Neuronal stem cell (in vitro differentiated cells): ENCODE measurements at regions not wholly inside any gene's neighbourhood (a gene's known extent, or its start where the extent isn't known, plus 50 kb on each side); places are given as distances from the start of the nearest gene placed in this dataset.
A peak's percentile ranks its signal among the peaks of the same experiment; 100 is the strongest.

Experiments used
- DNase-seq: peaks from one replicate; pipeline ENCODE4 v3.0.0-alpha.2; 2013; ENCODE audit warnings: low spot score
- H2AFZ ChIP-seq: one replicate; pipeline ENCODE4 v1.6.1; 2013; ENCODE audit warnings: mild to moderate bottlenecking, low read length, inconsistent platforms
- H2AK5ac ChIP-seq: 2 replicates; pipeline ENCODE4 v1.6.1; 2013; ENCODE audit warnings: low read depth, mild to moderate bottlenecking, inconsistent platforms, low read length, moderate library complexity, mixed read lengths
- H2BK120ac ChIP-seq: 2 replicates; pipeline ENCODE4 v1.6.1; 2013; ENCODE audit warnings: low read depth, mild to moderate bottlenecking, inconsistent platforms, low read length, moderate library complexity, mixed read lengths
- H2BK12ac ChIP-seq: one replicate; pipeline ENCODE4 v1.6.1; 2013; ENCODE audit warnings: low read length, inconsistent platforms
- H2BK15ac ChIP-seq: 2 replicates; pipeline ENCODE4 v1.6.1; 2013; ENCODE audit warnings: mild to moderate bottlenecking, low read length, inconsistent platforms, mixed read lengths
- H2BK5ac ChIP-seq: one replicate; pipeline ENCODE4 v1.6.1; 2013; ENCODE audit warnings: inconsistent platforms, mild to moderate bottlenecking, low read length, moderate library complexity
- H3K14ac ChIP-seq: one replicate; pipeline ENCODE4 v1.6.1; 2013; ENCODE audit warnings: low read length, inconsistent platforms
- H3K18ac ChIP-seq: 2 replicates; pipeline ENCODE4 v1.6.1; 2013; ENCODE audit warnings: low read length, inconsistent platforms
- H3K23ac ChIP-seq: 2 replicates; pipeline ENCODE4 v1.6.1; 2013; ENCODE audit warnings: low read depth, mild to moderate bottlenecking, mixed read lengths, low read length, inconsistent platforms; ENCODE audit not compliant: poor library complexity
- H3K27ac ChIP-seq: replicated peaks from 3 replicates; pipeline ENCODE4 v1.5.1; 2013; ENCODE audit warnings: low read length, inconsistent platforms
- H3K27me3 ChIP-seq, 3 experiments: 2 replicates each; pipeline ENCODE4 v1.6.1; 2013; ENCODE audit warnings: low read length in 3 of 3, mild to moderate bottlenecking in 2 of 3, inconsistent platforms in 1 of 3, low read depth in 1 of 3, mixed read lengths in 1 of 3, moderate library complexity in 1 of 3; ENCODE audit not compliant: control insufficient read depth in 3 of 3, insufficient read depth in 3 of 3
- H3K36me3 ChIP-seq, 2 donors: replicated peaks in 1 of 2; 2 replicates each; pipeline ENCODE4 v1.6.1; 2013; ENCODE audit warnings: low read length in 2 of 2; ENCODE audit not compliant: control insufficient read depth in 2 of 2, insufficient read depth in 2 of 2
- H3K4ac ChIP-seq: 2 replicates; pipeline ENCODE4 v1.6.1; 2013; ENCODE audit warnings: inconsistent platforms, mild to moderate bottlenecking, low read length, moderate library complexity
- H3K4me1 ChIP-seq, 2 donors: 1 replicate in 1 of 2; 2 replicates in 1 of 2; pipeline ENCODE4 v1.6.1; 2013; ENCODE audit warnings: low read length in 2 of 2, low read depth in 1 of 2; ENCODE audit not compliant: control insufficient read depth in 2 of 2, insufficient read depth in 1 of 2
- H3K4me2 ChIP-seq: one replicate; pipeline ENCODE4 v1.6.1; 2013; ENCODE audit warnings: mild to moderate bottlenecking, low read length, inconsistent platforms; ENCODE audit not compliant: insufficient read depth, poor library complexity, severe bottlenecking
- H3K4me3 ChIP-seq, 2 donors: 2 replicates each; pipeline ENCODE4 v1.5.1; 2013; ENCODE audit warnings: low read length in 2 of 2, mild to moderate bottlenecking in 2 of 2, inconsistent platforms in 1 of 2, moderate library complexity in 1 of 2
- H3K79me1 ChIP-seq: one replicate; pipeline ENCODE4 v1.6.1; 2013; ENCODE audit warnings: low read depth, mild to moderate bottlenecking, inconsistent platforms, low read length, moderate library complexity
- H3K9ac ChIP-seq: one replicate; pipeline ENCODE4 v1.6.1; 2013; ENCODE audit warnings: mild to moderate bottlenecking, low read depth, low read length, inconsistent platforms; ENCODE audit not compliant: poor library complexity
- H3K9me3 ChIP-seq, 2 donors: replicated peaks in 1 of 2; 2 replicates each; pipeline versions ENCODE3 to v1.6.1; 2013; ENCODE audit warnings: low read length in 2 of 2, mild to moderate bottlenecking in 2 of 2, inconsistent platforms in 1 of 2, low read depth in 1 of 2, mixed read lengths in 1 of 2, moderate library complexity in 1 of 2; ENCODE audit not compliant: control insufficient read depth in 2 of 2, insufficient read depth in 1 of 2
- H4K8ac ChIP-seq: one replicate; pipeline ENCODE4 v1.6.1; 2013; ENCODE audit warnings: low read depth, mild to moderate bottlenecking, inconsistent platforms, low read length, moderate library complexity
- H4K91ac ChIP-seq: one replicate; pipeline ENCODE4 v1.6.1; 2013; ENCODE audit warnings: low read length, low read depth, mild to moderate bottlenecking, inconsistent platforms; ENCODE audit not compliant: poor library complexity
- WGBS, 2 donors: extraction: QIAGEN DNeasy Blood & Tissue Kit; methylation state at CpG; one replicate each; pipeline ENCODE4 v1.1.7; 2013; ENCODE audit warnings: missing lambda C conversion rate in 2 of 2, mixed read lengths in 1 of 2; ENCODE audit not compliant: insufficient read length in 2 of 2, insufficient replicate concordance in 1 of 2; ENCODE audit errors: extremely low coverage in 2 of 2; 5-methylcytosine and 5-hydroxymethylcytosine counted together

DNA sequence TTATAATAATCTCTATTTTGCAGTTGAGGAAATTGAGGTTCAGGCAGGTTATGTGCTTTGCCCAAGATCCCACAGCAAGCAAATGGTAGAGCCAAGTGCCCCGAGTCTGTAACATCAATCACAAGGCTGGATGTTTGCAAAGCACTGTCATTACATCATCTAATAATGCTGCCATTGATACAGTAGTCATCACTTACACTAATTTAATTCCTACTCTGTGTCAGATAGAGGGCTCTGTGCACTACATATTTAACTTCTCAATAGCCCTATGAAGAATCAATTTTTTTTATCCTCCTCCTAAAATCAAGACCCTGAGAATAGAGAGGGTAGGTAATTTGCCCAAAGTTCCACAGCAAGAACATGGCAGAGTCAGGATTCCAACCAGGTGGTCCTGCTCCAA lies 178.1 kb upstream of the VASH1 start:
- no peak overlapping the region for H3K9ac ChIP-seq
- H3K4ac ChIP-seq, result no peak overlapping the region
- no peak overlapping the region for H3K14ac ChIP-seq
- no peaks in the 10 kb centered on the region for H3K79me1 ChIP-seq
- no peak overlapping the region for H4K8ac ChIP-seq
- H2BK5ac ChIP-seq, result no peak overlapping the region
- H2BK12ac ChIP-seq, result no peak overlapping the region
- no peak for DNase-seq
- no CpG with 5 or more reads among the region's 1 CpG for WGBS, 2 donors
- H3K4me1 ChIP-seq, result peaks cover 0 to 2% of the 10 kb centered on the region in 2 donors
- H3K18ac ChIP-seq, result no peak overlapping the region
- no peak overlapping the region for H3K4me2 ChIP-seq
- no peak overlapping the region for H3K27ac ChIP-seq
- H3K36me3 ChIP-seq, result no peaks in the 10 kb centered on the region
- H3K23ac ChIP-seq, result no peak overlapping the region
- no peak overlapping the region for H2BK120ac ChIP-seq
- H2AFZ ChIP-seq, result no peak overlapping the region
- H3K9me3 ChIP-seq, result no peaks in the 10 kb centered on the region
- H2AK5ac ChIP-seq, result no peak overlapping the region
- no peak overlapping the region for H4K91ac ChIP-seq
- peaks cover 0 to 4% (median 0%) of the 10 kb centered on the region in 3 experiments for H3K27me3 ChIP-seq
- no peak overlapping the region for H3K4me3 ChIP-seq
- no peak overlapping the region for H2BK15ac ChIP-seq

DNA sequence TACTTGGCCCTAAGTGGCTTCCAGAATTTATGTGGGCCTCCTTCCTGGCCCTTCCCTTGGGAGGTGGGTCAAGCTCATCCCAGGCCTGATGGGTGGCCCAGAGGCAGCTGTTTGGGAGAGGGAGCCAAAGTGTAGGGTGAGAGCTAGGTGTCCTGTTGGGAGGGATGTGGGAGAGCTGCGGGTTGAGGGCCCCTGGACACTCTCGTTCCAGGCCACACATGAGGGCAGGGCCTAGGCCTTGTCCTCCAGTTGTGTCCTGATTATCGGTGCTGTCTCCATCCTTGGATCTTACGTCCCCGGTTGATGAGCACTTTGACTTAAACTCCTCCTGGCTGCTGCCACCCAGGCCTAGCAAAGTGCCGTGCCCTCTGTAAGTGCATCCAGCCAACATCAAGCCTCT lies 177.5 kb upstream of the VASH1 start:
- Histone ChIP-seq H3K27me3 (peaks cover 0 to 4% (median 0%) of the 10 kb centered on the region in 3 experiments), H2BK120ac (no peak overlapping the region), H2BK5ac (no peak overlapping the region), H3K79me1 (no peaks in the 10 kb centered on the region), H3K9ac (no peak overlapping the region), H2AK5ac (no peak overlapping the region), H3K4ac (no peak overlapping the region), H3K9me3 (no peaks in the 10 kb centered on the region), H3K14ac (no peak overlapping the region), H2BK12ac (no peak overlapping the region), H4K91ac (no peak overlapping the region), H2BK15ac (no peak overlapping the region), H3K36me3 (no peaks in the 10 kb centered on the region), H3K4me3 (no peak overlapping the region), H3K23ac (no peak overlapping the region), H3K4me2 (no peak overlapping the region), H3K4me1 (peaks cover 0 to 2% of the 10 kb centered on the region in 2 donors), H4K8ac (no peak overlapping the region), H3K27ac (no peak overlapping the region), H2AFZ (no peak overlapping the region), H3K18ac (peak overlapping the region; percentile 41)
- WGBS, 2 donors, result no CpG with 5 or more reads among the region's 6 CpGs
- no peak for DNase-seq

DNA sequence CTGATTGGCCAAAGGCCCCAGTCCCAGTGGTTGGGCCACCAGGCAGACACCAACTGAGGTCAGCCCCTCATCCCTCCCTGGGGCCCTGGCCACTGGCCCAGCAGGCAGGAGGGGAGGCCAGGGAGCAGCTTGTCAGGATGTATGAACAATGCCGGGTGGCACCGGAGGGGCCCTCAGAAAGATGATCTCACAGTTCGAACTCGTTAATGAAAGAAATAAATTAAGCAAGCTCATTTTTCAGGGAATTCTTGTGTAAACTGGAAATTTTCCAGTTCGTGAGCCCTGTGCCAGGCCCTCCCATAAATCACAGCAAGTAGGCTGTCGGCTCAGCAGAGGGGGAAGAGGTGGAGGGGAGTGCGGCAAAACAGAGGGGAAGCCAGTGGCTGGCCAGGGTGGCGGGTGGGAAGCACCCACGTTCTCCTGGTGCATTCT lies 177.0 kb upstream of the VASH1 start:
- no peak overlapping the region for H3K4ac ChIP-seq
- H4K8ac ChIP-seq, result no peak overlapping the region
- H2BK5ac ChIP-seq, result no peak overlapping the region
- peaks cover 0 to 4% (median 0%) of the 10 kb centered on the region in 3 experiments for H3K27me3 ChIP-seq
- no peak overlapping the region for H2AFZ ChIP-seq
- H3K4me3 ChIP-seq, result no peak overlapping the region
- H3K9me3 ChIP-seq, result no peaks in the 10 kb centered on the region
- H3K36me3 ChIP-seq, result no peaks in the 10 kb centered on the region
- no peak overlapping the region for H3K4me2 ChIP-seq
- DNase-seq, result no peak
- no peak overlapping the region for H3K27ac ChIP-seq
- no peak overlapping the region for H3K14ac ChIP-seq
- no peak overlapping the region for H3K23ac ChIP-seq
- H4K91ac ChIP-seq, result no peak overlapping the region
- no peak overlapping the region for H3K9ac ChIP-seq
- no CpG with 5 or more reads among the region's 9 CpGs for WGBS, 2 donors
- H3K18ac ChIP-seq, result peak overlapping the region; percentile 70
- H2BK12ac ChIP-seq, result no peak overlapping the region
- no peak overlapping the region for H2AK5ac ChIP-seq
- H2BK120ac ChIP-seq, result no peak overlapping the region
- no peak overlapping the region for H2BK15ac ChIP-seq
- peaks cover 0 to 2% of the 10 kb centered on the region in 2 donors for H3K4me1 ChIP-seq
- H3K79me1 ChIP-seq, result no peaks in the 10 kb centered on the region

DNA sequence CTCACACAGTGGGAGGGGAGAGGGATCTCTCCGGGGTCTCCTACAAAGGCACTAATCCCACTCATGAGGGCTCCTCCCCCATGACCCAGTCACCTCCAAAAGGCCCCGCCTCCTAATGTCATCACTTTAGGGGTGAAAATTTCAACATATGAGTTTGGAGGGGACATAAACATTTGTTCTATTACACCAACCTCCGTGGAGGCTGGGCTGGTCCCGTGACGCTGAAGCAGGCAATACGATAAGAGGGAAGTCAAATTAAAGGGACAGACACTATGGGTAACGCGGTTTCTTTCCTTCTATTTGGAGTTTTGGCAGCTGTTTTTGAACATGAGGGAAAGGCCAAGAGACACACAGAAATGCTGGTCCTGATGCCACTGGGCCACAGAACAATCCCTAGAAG lies 175.7 kb upstream of the VASH1 start:
- peaks cover 0 to 4% (median 0%) of the 10 kb centered on the region in 3 experiments for H3K27me3 ChIP-seq
- no peak overlapping the region for H2BK5ac ChIP-seq
- H3K79me1 ChIP-seq, result no peaks in the 10 kb centered on the region
- no peak overlapping the region for H3K4me2 ChIP-seq
- no peak overlapping the region for H3K14ac ChIP-seq
- no peak overlapping the region for H3K4me3 ChIP-seq
- H3K27ac ChIP-seq, result no peak overlapping the region
- H4K91ac ChIP-seq, result no peak overlapping the region
- H3K23ac ChIP-seq, result no peak overlapping the region
- DNase-seq, result no peak
- H2BK120ac ChIP-seq, result no peak overlapping the region
- no CpG with 5 or more reads among the region's 8 CpGs for WGBS, 2 donors
- H3K4ac ChIP-seq, result no peak overlapping the region
- no peak overlapping the region for H3K18ac ChIP-seq
- no peak overlapping the region for H4K8ac ChIP-seq
- no peak overlapping the region for H2AK5ac ChIP-seq
- no peak overlapping the region for H2BK15ac ChIP-seq
- no peak overlapping the region for H3K9ac ChIP-seq
- H3K9me3 ChIP-seq, result no peaks in the 10 kb centered on the region
- H3K36me3 ChIP-seq, result no peaks in the 10 kb centered on the region
- H2BK12ac ChIP-seq, result no peak overlapping the region
- no peak overlapping the region for H2AFZ ChIP-seq
- H3K4me1 ChIP-seq, result peaks cover 0 to 2% of the 10 kb centered on the region in 2 donors
